Upper lobe of right lung (tissue), 1 donor: ENCODE measurements at regions not wholly inside any gene's neighbourhood (a gene's known extent, or its start where the extent isn't known, plus 50 kb on each side); places are given as distances from the start of the nearest gene placed in this dataset.

Experiments
- ATAC-seq: fragments of 200-7000 bp; cut with Tn5 transposase; one replicate; pipeline ENCODE4 v1.9.1; 2020; ENCODE audit warnings: mild to moderate bottlenecking, moderate library complexity
- DNase-seq: peaks from one replicate; pipeline ENCODE4 v3.0.0-alpha.2; 2020
- H3K27ac ChIP-seq: fragments of 200-600 bp; one replicate; pipeline ENCODE4 v1.8.0; 2022
- H3K27me3 ChIP-seq: fragments of 200-600 bp; one replicate; pipeline ENCODE4 v1.8.0; 2022; ENCODE audit warnings: mild to moderate bottlenecking
- H3K36me3 ChIP-seq: fragments of 200-600 bp; one replicate; pipeline ENCODE4 v1.8.0; 2022
- H3K4me1 ChIP-seq: fragments of 200-600 bp; one replicate; pipeline ENCODE4 v1.8.0; 2022
- H3K4me3 ChIP-seq: fragments of 200-600 bp; one replicate; pipeline ENCODE4 v1.8.0; 2022; ENCODE audit warnings: mild to moderate bottlenecking
- H3K9me3 ChIP-seq: fragments of 200-600 bp; one replicate; pipeline ENCODE4 v1.8.0; 2022
- CTCF ChIP-seq: fragments of 200-600 bp; IDR thresholded peaks from one replicate; pipeline ENCODE4 v1.8.0; 2022; ENCODE audit warnings: antibody characterized with exemption
- intact Hi-C: fragments of 100-400 bp; cut with DNase I; formaldehyde crosslinking; loops from one replicate; pipeline ENCODE4 v1.11.0; 2022
- donor health status: DM: no; HTN: yes; CAD: no; lungs with severe emphysema.

GRCh38 chr4:18850867-18851266 is 829.3 kb upstream of the LCORL start:
- DNase-seq = no peak
- H3K27me3 ChIP-seq = no peaks in the 10 kb centered on the region
- no peaks in the 10 kb centered on the region for H3K36me3 ChIP-seq
- TF ChIP-seq CTCF = no peak
- intact Hi-C loops = no loop called here
- no peaks in the 10 kb centered on the region for H3K9me3 ChIP-seq
- H3K4me3 ChIP-seq = no peak overlapping the region
- ATAC-seq = no peak
- no peak overlapping the region for H3K27ac ChIP-seq
- no peaks in the 10 kb centered on the region for H3K4me1 ChIP-seq

- H3K27me3 ChIP-seq = no peaks in the 10 kb centered on the region
- ATAC-seq = no peak
- H3K4me3 ChIP-seq = no peak overlapping the region
- no peaks in the 10 kb centered on the region for H3K4me1 ChIP-seq
- H3K36me3 ChIP-seq = no peaks in the 10 kb centered on the region
- no peaks in the 10 kb centered on the region for H3K9me3 ChIP-seq
- TF ChIP-seq CTCF = no peak
- DNase-seq = no peak
- H3K27ac ChIP-seq = no peak overlapping the region
- intact Hi-C loops = no loop called here
These were observed 825.8 kb upstream of the LCORL start for GRCh38 chr4:18847249-18847890.

GRCh38 chr4:18846313-18846712 is 824.8 kb upstream of the LCORL start:
- Histone ChIP-seq H3K9me3 (no peaks in the 10 kb centered on the region), H3K27ac (no peak overlapping the region), H3K4me3 (no peak overlapping the region), H3K36me3 (no peaks in the 10 kb centered on the region), H3K4me1 (no peaks in the 10 kb centered on the region), H3K27me3 (no peaks in the 10 kb centered on the region)
- DNase-seq (no peak), ATAC-seq (no peak)
- intact Hi-C loops = no loop called here
- TF ChIP-seq CTCF = no peak

- H3K27ac ChIP-seq = no peak overlapping the region
- DNase-seq = no peak
- H3K27me3 ChIP-seq = no peaks in the 10 kb centered on the region
- no peak for ATAC-seq
- no peaks in the 10 kb centered on the region for H3K36me3 ChIP-seq
- H3K9me3 ChIP-seq = no peaks in the 10 kb centered on the region
- no peaks in the 10 kb centered on the region for H3K4me1 ChIP-seq
- no peak for TF ChIP-seq CTCF
- H3K4me3 ChIP-seq = no peak overlapping the region
- intact Hi-C loops = no loop called here
These were observed 823.2 kb upstream of the LCORL start for GRCh38 chr4:18844726-18845125.

- Histone ChIP-seq H3K27me3 (no peaks in the 10 kb centered on the region), H3K4me3 (no peak overlapping the region), H3K36me3 (no peaks in the 10 kb centered on the region), H3K27ac (no peak overlapping the region), H3K9me3 (no peaks in the 10 kb centered on the region), H3K4me1 (no peaks in the 10 kb centered on the region)
- DNase-seq (no peak), ATAC-seq (peak; percentile 19)
- TF ChIP-seq CTCF = no peak
- intact Hi-C loops = no loop called here
These were observed 820.9 kb upstream of the LCORL start for GRCh38 chr4:18842431-18842830.

GRCh38 chr4:18840481-18840880 is 818.9 kb upstream of the LCORL start:
- H3K27me3 ChIP-seq = no peaks in the 10 kb centered on the region
- no peak for TF ChIP-seq CTCF
- no peaks in the 10 kb centered on the region for H3K9me3 ChIP-seq
- no peak overlapping the region for H3K27ac ChIP-seq
- no peaks in the 10 kb centered on the region for H3K36me3 ChIP-seq
- no peaks in the 10 kb centered on the region for H3K4me1 ChIP-seq
- ATAC-seq = no peak
- intact Hi-C loops = no loop called here
- no peak overlapping the region for H3K4me3 ChIP-seq
- DNase-seq = no peak
